NCI-H187 treated with DMSO at 0.1 percent for 48 hours (cell line): ENCODE measurements at regions not wholly inside any gene's neighbourhood (a gene's known extent, or its start where the extent isn't known, plus 50 kb on each side); places are given as distances from the start of the nearest gene placed in this dataset.
"Not testable (repeated sequence)": the region's sequence is repeated elsewhere in the genome, so short reads cannot be mapped to it uniquely, and the experiment has no call there.

Experiments used
- DNase-seq: peaks from one replicate; lab custom pipeline; 2025; lab: John Stamatoyannopoulos, UW

GRCh38 chr6:170193326-170193821 is 97.5 kb downstream of the DLL1 start:
- DNase-seq: no peak

- DNase-seq: no peak
Observed at GRCh38 chr6:170192905-170193304, 98.0 kb downstream of the DLL1 start.

- DNase-seq: not testable (repeated sequence)
Observed at GRCh38 chr6:170192101-170192500, 98.8 kb downstream of the DLL1 start.

- no peak for DNase-seq
Observed at GRCh38 chr6:170190046-170190445, 100.8 kb downstream of the DLL1 start.

GRCh38 chr6:170189236-170189635 is 101.6 kb downstream of the DLL1 start:
- DNase-seq: no peak

GRCh38 chr6:170188571-170189001 is 102.3 kb downstream of the DLL1 start:
- DNase-seq: no peak

GRCh38 chr6:170187669-170188566 is 103.0 kb downstream of the DLL1 start:
- no peak for DNase-seq

GRCh38 chr6:170186941-170187668 is 103.8 kb downstream of the DLL1 start:
- DNase-seq: no peak

GRCh38 chr6:170186006-170186935 is 104.6 kb downstream of the DLL1 start:
- DNase-seq: no peak

- DNase-seq: no peak
Observed at GRCh38 chr6:170185175-170185978, 105.5 kb downstream of the DLL1 start.

- no peak for DNase-seq
Observed at GRCh38 chr6:170184316-170184715, 106.6 kb downstream of the DLL1 start.

- no peak for DNase-seq
Observed at GRCh38 chr6:170183521-170183920, 107.4 kb downstream of the DLL1 start.

- DNase-seq: no peak
Observed at GRCh38 chr6:170182781-170183120, 108.1 kb downstream of the DLL1 start.

- DNase-seq: no peak
Observed at GRCh38 chr6:170182093-170182780, 108.6 kb downstream of the DLL1 start.

- no peak for DNase-seq
Observed at GRCh38 chr6:170181338-170181690, 109.6 kb downstream of the DLL1 start.

- no peak for DNase-seq
Observed at GRCh38 chr6:170180671-170181337, 110.1 kb downstream of the DLL1 start.

GRCh38 chr6:170179616-170180324 is 111.1 kb downstream of the DLL1 start:
- no peak for DNase-seq

GRCh38 chr6:170178561-170179477 is 112.1 kb downstream of the DLL1 start:
- no peak for DNase-seq
